DND-41 (cell line): ENCODE measurements at regions not wholly inside any gene's neighbourhood (a gene's known extent, or its start where the extent isn't known, plus 50 kb on each side); places are given as distances from the start of the nearest gene placed in this dataset.

Source experiments
- EZH2 ChIP-seq: IDR thresholded peaks from 3 replicates; pipeline ENCODE4 v1.6.1; 2012; ENCODE audit warnings: borderline replicate concordance, low read depth, mild to moderate bottlenecking, moderate library complexity, low read length, inconsistent platforms; ENCODE audit not compliant: severe bottlenecking
- TF ChIP-seq, protein P1 (sequence below): IDR thresholded peaks from 2 replicates; pipeline ENCODE4 v1.5.1; 2012; ENCODE audit warnings: borderline replicate concordance, low read length, moderate library complexity, mild to moderate bottlenecking; ENCODE audit not compliant: poor library complexity, severe bottlenecking; ENCODE audit errors: extremely low read depth

- TF ChIP-seq, protein P1, sequence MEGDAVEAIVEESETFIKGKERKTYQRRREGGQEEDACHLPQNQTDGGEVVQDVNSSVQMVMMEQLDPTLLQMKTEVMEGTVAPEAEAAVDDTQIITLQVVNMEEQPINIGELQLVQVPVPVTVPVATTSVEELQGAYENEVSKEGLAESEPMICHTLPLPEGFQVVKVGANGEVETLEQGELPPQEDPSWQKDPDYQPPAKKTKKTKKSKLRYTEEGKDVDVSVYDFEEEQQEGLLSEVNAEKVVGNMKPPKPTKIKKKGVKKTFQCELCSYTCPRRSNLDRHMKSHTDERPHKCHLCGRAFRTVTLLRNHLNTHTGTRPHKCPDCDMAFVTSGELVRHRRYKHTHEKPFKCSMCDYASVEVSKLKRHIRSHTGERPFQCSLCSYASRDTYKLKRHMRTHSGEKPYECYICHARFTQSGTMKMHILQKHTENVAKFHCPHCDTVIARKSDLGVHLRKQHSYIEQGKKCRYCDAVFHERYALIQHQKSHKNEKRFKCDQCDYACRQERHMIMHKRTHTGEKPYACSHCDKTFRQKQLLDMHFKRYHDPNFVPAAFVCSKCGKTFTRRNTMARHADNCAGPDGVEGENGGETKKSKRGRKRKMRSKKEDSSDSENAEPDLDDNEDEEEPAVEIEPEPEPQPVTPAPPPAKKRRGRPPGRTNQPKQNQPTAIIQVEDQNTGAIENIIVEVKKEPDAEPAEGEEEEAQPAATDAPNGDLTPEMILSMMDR: no peak
- no peak for TF ChIP-seq EZH2
Observed at GRCh38 chr9:107079589-107079988, 203.5 kb upstream of the RAD23B start.
